ENCODE measurements at regions not wholly inside any gene's neighbourhood (a gene's known extent, or its start where the extent isn't known, plus 50 kb on each side); places are given as distances from the start of the nearest gene placed in this dataset.

DNA sequence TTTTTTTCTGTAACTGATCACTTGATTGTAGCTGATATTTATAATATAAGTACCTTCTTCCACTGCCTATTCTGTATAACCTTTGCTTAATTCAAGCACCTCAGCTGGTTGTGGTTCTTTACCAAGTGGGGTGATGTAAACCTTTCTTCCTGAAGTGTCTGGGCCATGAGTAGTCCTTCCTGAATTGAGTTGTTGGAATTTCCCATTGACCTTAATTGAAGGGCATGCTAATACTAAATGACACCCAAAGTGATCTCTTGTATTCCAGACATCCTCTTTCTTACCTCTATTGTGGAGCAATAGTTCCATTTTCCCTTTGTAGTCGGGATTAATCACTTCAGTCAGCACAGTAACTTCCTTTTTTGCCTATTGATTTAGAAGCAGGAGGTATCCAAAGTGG is 1496.8 kb upstream of the CELF4 start:
- Histone ChIP-seq H3K36me3 (ENCODE audit: control insufficient read depth, insufficient read depth, low read length) (no peaks in the 10 kb centered on the region), H3K9me3 (no peaks in the 10 kb centered on the region), H3K4me1 (no peaks in the 10 kb centered on the region), H3K4me3 (ENCODE audit: low read depth, low read length) (no peak overlapping the region), H3K27me3 (replicated peaks; ENCODE audit: control insufficient read depth, insufficient read depth, low read length) (no peaks in the 10 kb centered on the region)
- BruUV-seq (replicated peaks), result no TSS peak
- Mint-ChIP-seq H3K36me3 (ENCODE audit: insufficient read depth, unreplicated experiment) (no peaks in the 10 kb centered on the region), H3K4me1 (ENCODE audit: low read depth, unreplicated experiment) (no peaks in the 10 kb centered on the region), H3K27me3 (ENCODE audit: insufficient read depth, unreplicated experiment) (peaks cover 3% of the 10 kb centered on the region), H3K27ac (ENCODE audit: unreplicated experiment) (no peak overlapping the region), H3K4me3 (ENCODE audit: unreplicated experiment) (no peak overlapping the region), H3K9me3 (ENCODE audit: unreplicated experiment) (no peaks in the 10 kb centered on the region)
- DNase-seq, result no peak
- TF ChIP-seq, protein P1, sequence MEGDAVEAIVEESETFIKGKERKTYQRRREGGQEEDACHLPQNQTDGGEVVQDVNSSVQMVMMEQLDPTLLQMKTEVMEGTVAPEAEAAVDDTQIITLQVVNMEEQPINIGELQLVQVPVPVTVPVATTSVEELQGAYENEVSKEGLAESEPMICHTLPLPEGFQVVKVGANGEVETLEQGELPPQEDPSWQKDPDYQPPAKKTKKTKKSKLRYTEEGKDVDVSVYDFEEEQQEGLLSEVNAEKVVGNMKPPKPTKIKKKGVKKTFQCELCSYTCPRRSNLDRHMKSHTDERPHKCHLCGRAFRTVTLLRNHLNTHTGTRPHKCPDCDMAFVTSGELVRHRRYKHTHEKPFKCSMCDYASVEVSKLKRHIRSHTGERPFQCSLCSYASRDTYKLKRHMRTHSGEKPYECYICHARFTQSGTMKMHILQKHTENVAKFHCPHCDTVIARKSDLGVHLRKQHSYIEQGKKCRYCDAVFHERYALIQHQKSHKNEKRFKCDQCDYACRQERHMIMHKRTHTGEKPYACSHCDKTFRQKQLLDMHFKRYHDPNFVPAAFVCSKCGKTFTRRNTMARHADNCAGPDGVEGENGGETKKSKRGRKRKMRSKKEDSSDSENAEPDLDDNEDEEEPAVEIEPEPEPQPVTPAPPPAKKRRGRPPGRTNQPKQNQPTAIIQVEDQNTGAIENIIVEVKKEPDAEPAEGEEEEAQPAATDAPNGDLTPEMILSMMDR (IDR thresholded peaks at IDR 0.05; ENCODE audit: insufficient read depth in 1 of 2, low read depth in 1 of 2, low read length in 1 of 2, severe bottlenecking in 1 of 2, unreplicated experiment in 1 of 2), result no peak
- intact Hi-C loops (cut with micrococcal nuclease; ENCODE audit: unreplicated experiment), result no loop called here
- POLR2A ChIA-PET, result no interaction called here
- CTCF ChIA-PET, result no interaction called here

DNA sequence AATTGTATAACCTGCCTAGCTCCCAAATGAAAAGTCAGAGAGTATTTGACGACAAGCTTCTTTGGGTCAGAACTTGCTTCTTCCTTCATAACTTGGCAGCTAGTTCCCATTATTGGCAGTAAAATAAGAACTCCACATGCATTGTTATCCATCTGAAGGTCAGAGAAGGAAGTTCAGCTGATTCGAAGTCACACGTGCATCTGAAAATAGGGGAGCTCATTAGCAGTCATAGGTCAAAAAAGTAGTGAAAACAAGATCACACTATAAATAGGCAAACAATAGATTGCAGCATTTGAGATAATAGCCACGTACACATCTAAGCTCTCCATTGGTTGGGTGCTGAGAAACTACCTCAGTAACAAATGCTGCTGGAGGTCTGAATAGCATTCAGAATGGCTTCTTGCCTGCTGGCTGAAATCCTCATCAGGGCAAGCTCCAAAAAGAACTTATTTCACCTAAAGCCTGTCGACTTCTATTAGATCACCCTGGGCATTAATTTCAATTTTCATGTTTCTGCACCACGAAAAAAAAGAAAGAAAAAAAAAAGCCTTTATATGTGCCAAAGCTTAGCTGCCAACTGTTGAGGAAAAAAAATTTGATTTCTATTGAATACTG is 1492.9 kb upstream of the CELF4 start:
- H3K27me3 Mint-ChIP-seq (ENCODE audit: insufficient read depth, unreplicated experiment), result no peaks in the 10 kb centered on the region
- intact Hi-C loops (cut with micrococcal nuclease; ENCODE audit: unreplicated experiment), result no loop called here
- DNase-seq, result no peak
- POLR2A ChIA-PET, result no interaction called here
- no TSS peak for BruUV-seq (replicated peaks)
- H3K27me3 ChIP-seq (replicated peaks; ENCODE audit: control insufficient read depth, insufficient read depth, low read length), result no peaks in the 10 kb centered on the region
- CTCF ChIA-PET, result no interaction called here
- no peaks in the 10 kb centered on the region for H3K36me3 ChIP-seq (ENCODE audit: control insufficient read depth, insufficient read depth, low read length)
- TF ChIP-seq, protein P1 (IDR thresholded peaks at IDR 0.05; ENCODE audit: insufficient read depth in 1 of 2, low read depth in 1 of 2, low read length in 1 of 2, severe bottlenecking in 1 of 2, unreplicated experiment in 1 of 2), result no peak
- H3K4me1 Mint-ChIP-seq (ENCODE audit: low read depth, unreplicated experiment), result no peaks in the 10 kb centered on the region
- H3K4me1 ChIP-seq, result no peaks in the 10 kb centered on the region
- H3K9me3 ChIP-seq, result no peaks in the 10 kb centered on the region
- no peak overlapping the region for H3K27ac Mint-ChIP-seq (ENCODE audit: unreplicated experiment)
- H3K4me3 Mint-ChIP-seq (ENCODE audit: unreplicated experiment), result no peak overlapping the region
- H3K9me3 Mint-ChIP-seq (ENCODE audit: unreplicated experiment), result no peaks in the 10 kb centered on the region
- H3K4me3 ChIP-seq (ENCODE audit: low read depth, low read length), result no peak overlapping the region
- H3K36me3 Mint-ChIP-seq (ENCODE audit: insufficient read depth, unreplicated experiment), result no peaks in the 10 kb centered on the region

DNA sequence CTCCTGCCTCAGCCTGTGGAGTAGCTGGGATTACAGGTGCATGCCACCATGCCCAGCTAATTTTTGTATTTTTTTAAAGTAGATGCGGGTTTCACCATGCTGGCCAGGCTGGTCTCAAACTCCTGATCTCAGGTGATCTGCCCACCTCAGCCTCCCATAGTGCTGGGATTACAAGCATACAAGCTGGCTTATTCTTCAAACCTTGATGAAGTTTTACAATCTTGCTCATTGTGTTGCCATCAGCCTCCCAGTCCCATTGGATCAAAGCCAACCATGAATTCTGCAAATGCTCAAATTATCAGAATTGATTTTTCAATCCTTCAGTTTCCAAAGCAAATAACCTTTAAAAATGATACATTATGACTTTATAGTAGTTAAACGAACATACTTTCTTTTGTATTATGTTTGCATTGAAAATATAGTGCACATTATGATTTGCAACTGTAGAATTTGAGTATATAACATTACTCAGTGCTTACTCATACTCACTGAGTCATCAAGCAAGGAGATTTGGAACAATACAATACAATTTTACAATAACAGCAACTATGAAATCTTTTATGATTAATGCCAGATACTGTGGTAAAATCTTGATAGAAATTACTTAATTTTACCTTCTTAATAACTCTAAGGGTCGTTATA is 1491.9 kb upstream of the CELF4 start:
- no peak overlapping the region for H3K27ac Mint-ChIP-seq (ENCODE audit: unreplicated experiment)
- ChIA-PET POLR2A (no interaction called here), CTCF (no interaction called here)
- H3K9me3 ChIP-seq, result no peaks in the 10 kb centered on the region
- H3K27me3 ChIP-seq (replicated peaks; ENCODE audit: control insufficient read depth, insufficient read depth, low read length), result no peaks in the 10 kb centered on the region
- no peaks in the 10 kb centered on the region for H3K27me3 Mint-ChIP-seq (ENCODE audit: insufficient read depth, unreplicated experiment)
- H3K4me3 Mint-ChIP-seq (ENCODE audit: unreplicated experiment), result no peak overlapping the region
- TF ChIP-seq, protein P1 (IDR thresholded peaks at IDR 0.05; ENCODE audit: insufficient read depth in 1 of 2, low read depth in 1 of 2, low read length in 1 of 2, severe bottlenecking in 1 of 2, unreplicated experiment in 1 of 2), result no peak
- no peak for DNase-seq
- BruUV-seq (replicated peaks), result no TSS peak
- no peak overlapping the region for H3K4me3 ChIP-seq (ENCODE audit: low read depth, low read length)
- intact Hi-C loops (cut with micrococcal nuclease; ENCODE audit: unreplicated experiment), result no loop called here
- H3K4me1 Mint-ChIP-seq (ENCODE audit: low read depth, unreplicated experiment), result no peaks in the 10 kb centered on the region
- no peaks in the 10 kb centered on the region for H3K9me3 Mint-ChIP-seq (ENCODE audit: unreplicated experiment)
- H3K36me3 ChIP-seq (ENCODE audit: control insufficient read depth, insufficient read depth, low read length), result no peaks in the 10 kb centered on the region
- H3K36me3 Mint-ChIP-seq (ENCODE audit: insufficient read depth, unreplicated experiment), result no peaks in the 10 kb centered on the region
- H3K4me1 ChIP-seq, result no peaks in the 10 kb centered on the region

All from Caco-2 (cell line).